Glutamatergic neuron (in vitro differentiated cells): ENCODE measurements at regions not wholly inside any gene's neighbourhood (a gene's known extent, or its start where the extent isn't known, plus 50 kb on each side); places are given as distances from the start of the nearest gene placed in this dataset.

Experiments used
- DNase-seq: peaks from one replicate; pipeline ENCODE4 v3.0.0; 2022
- H3K27ac Mint-ChIP-seq: one replicate; pipeline ENCODE4 v1.8.0; 2020; ENCODE audit warnings: mild to moderate bottlenecking, mixed read lengths, inconsistent platforms; ENCODE audit not compliant: unreplicated experiment
- H3K27me3 Mint-ChIP-seq: one replicate; pipeline ENCODE4 v1.8.0; 2020; ENCODE audit warnings: mild to moderate bottlenecking, moderate library complexity, mixed read lengths, inconsistent platforms; ENCODE audit not compliant: unreplicated experiment
- H3K36me3 Mint-ChIP-seq: one replicate; pipeline ENCODE4 v1.8.0; 2020; ENCODE audit warnings: mild to moderate bottlenecking, mixed read lengths, inconsistent platforms; ENCODE audit not compliant: unreplicated experiment
- H3K4me1 Mint-ChIP-seq: one replicate; pipeline ENCODE4 v1.8.0; 2020; ENCODE audit warnings: mild to moderate bottlenecking, low read depth, mixed read lengths, inconsistent platforms; ENCODE audit not compliant: unreplicated experiment
- H3K4me3 Mint-ChIP-seq: one replicate; pipeline ENCODE4 v1.8.0; 2020; ENCODE audit warnings: mild to moderate bottlenecking, mixed read lengths, inconsistent platforms; ENCODE audit not compliant: unreplicated experiment
- H3K9me3 Mint-ChIP-seq: one replicate; pipeline ENCODE4 v1.8.0; 2020; ENCODE audit warnings: mild to moderate bottlenecking, moderate library complexity, mixed read lengths, inconsistent platforms; ENCODE audit not compliant: unreplicated experiment
- TF ChIP-seq, protein P1 (sequence below): fragments of 200-600 bp; sonication (generic); IDR thresholded peaks from one replicate; pipeline ENCODE4 v1.5.0; 2021; ENCODE audit not compliant: partially characterized antibody, unreplicated experiment

DNA sequence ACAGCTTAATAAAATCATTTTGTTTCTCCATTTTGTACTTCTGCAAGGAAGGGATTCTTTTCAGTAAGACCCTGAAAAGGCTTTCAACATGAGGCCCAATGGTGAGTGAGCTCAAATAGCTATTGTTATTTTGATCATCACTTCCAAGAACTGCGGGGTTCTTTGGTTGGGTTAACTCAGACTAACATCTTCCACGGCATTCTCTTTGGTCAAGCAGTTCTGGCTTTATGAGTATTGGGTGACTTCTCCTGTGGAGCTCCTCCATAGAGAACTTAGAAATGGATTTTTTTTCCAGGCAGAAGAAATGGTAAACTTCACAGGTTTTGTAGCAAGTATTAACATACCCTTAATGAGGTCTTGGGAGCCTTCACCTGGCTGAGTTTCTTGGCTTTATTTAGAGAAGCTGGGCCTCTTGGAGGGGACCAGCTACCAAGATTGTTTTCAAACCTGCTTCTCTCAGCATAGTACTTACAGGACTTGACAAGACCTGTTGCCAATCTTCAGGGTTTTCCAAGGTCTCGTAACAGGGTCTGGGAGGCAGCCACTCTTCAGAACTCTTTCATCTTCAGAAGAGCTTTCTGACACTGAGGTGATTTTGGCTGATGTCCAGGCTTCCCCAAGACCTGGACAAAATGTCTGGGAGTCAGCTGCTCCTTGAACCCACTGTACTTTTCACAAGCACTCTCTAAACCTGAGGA, 353.2 kb upstream of the ETAA1 start:
- Mint-ChIP-seq H3K36me3 (no peaks in the 10 kb centered on the region), H3K27me3 (no peaks in the 10 kb centered on the region), H3K4me3 (no peak overlapping the region), H3K27ac (no peak overlapping the region), H3K9me3 (no peaks in the 10 kb centered on the region), H3K4me1 (no peaks in the 10 kb centered on the region)
- DNase-seq = no peak
- TF ChIP-seq, protein P1, sequence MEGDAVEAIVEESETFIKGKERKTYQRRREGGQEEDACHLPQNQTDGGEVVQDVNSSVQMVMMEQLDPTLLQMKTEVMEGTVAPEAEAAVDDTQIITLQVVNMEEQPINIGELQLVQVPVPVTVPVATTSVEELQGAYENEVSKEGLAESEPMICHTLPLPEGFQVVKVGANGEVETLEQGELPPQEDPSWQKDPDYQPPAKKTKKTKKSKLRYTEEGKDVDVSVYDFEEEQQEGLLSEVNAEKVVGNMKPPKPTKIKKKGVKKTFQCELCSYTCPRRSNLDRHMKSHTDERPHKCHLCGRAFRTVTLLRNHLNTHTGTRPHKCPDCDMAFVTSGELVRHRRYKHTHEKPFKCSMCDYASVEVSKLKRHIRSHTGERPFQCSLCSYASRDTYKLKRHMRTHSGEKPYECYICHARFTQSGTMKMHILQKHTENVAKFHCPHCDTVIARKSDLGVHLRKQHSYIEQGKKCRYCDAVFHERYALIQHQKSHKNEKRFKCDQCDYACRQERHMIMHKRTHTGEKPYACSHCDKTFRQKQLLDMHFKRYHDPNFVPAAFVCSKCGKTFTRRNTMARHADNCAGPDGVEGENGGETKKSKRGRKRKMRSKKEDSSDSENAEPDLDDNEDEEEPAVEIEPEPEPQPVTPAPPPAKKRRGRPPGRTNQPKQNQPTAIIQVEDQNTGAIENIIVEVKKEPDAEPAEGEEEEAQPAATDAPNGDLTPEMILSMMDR = no peak

DNA sequence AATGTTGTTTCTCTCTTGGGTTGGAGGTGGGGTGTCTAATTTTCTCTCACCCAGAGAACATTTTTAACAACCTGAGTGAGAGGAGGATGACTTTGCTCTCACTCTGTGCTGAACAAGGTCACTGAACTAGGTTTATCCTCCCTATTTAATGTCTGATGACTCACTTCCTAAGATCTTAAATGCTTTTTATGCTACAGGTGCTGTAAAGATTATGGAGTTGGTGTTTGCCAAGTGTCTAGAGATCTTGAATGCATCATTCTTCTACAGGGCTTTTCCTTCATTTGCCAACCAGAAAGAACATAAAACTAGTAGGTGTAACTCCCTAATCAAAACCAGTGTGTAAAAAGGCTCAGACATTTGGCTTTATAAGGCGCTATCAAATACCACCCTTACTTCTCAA, 350.5 kb upstream of the ETAA1 start:
- no peak for DNase-seq
- H3K36me3 Mint-ChIP-seq = no peaks in the 10 kb centered on the region
- no peak overlapping the region for H3K4me3 Mint-ChIP-seq
- TF ChIP-seq, protein P1 = no peak
- no peak overlapping the region for H3K27ac Mint-ChIP-seq
- H3K9me3 Mint-ChIP-seq = no peaks in the 10 kb centered on the region
- H3K27me3 Mint-ChIP-seq = no peaks in the 10 kb centered on the region
- H3K4me1 Mint-ChIP-seq = no peaks in the 10 kb centered on the region

DNA sequence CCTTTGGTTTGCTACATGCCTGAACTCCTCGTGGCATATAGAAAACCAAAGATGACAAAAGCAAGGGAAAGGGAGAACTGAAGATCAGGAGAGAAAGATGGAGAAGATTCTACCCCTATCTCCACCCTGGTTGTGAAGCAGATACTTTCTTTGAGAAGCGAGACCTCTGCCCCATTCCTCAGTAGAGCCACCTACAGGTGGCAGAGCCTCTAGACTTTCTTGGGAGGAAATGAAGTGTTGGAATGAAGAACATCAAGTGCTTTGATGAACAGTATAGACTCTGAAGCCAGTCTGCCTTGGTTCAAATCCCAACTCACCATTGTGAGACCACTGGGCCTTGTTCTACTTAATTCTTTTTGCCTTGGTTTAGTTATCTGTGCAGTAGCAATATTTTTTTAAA, 348.8 kb upstream of the ETAA1 start:
- no peak overlapping the region for H3K27ac Mint-ChIP-seq
- H3K36me3 Mint-ChIP-seq = no peaks in the 10 kb centered on the region
- H3K4me3 Mint-ChIP-seq = no peak overlapping the region

DNA sequence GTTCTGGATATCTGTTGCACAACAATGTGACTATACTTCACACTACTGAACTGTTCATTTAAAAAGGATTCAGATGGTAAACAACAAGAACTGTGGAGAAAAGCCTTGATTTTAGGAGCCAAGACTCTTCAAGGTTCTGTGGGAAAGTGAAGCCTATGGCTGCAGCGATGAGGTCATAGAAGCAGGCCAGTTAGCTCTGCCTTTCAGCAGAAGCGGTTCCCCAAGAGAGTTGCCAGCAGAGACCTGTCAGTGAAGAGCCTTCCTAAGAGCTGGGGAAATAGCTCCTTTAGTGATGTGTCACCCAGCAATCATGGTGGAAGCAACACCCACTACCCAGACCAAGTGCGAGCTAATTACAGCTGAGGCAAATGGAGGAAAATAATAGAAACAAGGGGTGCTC, 346.5 kb upstream of the ETAA1 start:
- Mint-ChIP-seq H3K4me1 (no peaks in the 10 kb centered on the region), H3K27me3 (no peaks in the 10 kb centered on the region), H3K9me3 (no peaks in the 10 kb centered on the region), H3K4me3 (no peak overlapping the region), H3K27ac (no peak overlapping the region), H3K36me3 (no peaks in the 10 kb centered on the region)
- TF ChIP-seq, protein P1 = no peak
- DNase-seq = peak; percentile 29

More for the DNA sequence above, 348.8 kb upstream of the ETAA1 start:
- DNase-seq = no peak
- no peaks in the 10 kb centered on the region for H3K4me1 Mint-ChIP-seq
- H3K27me3 Mint-ChIP-seq = no peaks in the 10 kb centered on the region
- TF ChIP-seq, protein P1 = no peak
- H3K9me3 Mint-ChIP-seq = no peaks in the 10 kb centered on the region

DNA sequence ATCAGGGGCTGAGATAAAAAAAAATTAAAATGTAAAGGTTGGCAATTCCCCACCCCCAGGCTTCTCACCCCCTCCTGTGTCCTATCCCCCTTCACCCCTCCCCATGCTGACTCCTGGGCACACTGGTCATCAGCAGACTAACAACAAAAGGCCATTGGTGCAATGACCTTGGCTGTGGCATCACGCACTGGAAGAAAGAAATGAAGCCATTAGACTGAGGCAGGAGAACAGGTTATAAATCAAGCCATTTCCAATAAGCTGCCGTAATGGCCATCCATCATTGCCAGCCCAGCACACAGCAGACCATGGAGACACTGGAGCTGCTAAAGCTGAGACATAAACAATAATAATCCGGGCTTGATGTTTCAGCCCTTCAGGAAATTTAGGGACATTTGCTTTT, 342.4 kb upstream of the ETAA1 start:
- no peaks in the 10 kb centered on the region for H3K4me1 Mint-ChIP-seq
- no peaks in the 10 kb centered on the region for H3K36me3 Mint-ChIP-seq
- no peaks in the 10 kb centered on the region for H3K9me3 Mint-ChIP-seq
- TF ChIP-seq, protein P1 = no peak
- H3K27me3 Mint-ChIP-seq = no peaks in the 10 kb centered on the region
- H3K27ac Mint-ChIP-seq = no peak overlapping the region
- no peak for DNase-seq
- H3K4me3 Mint-ChIP-seq = no peak overlapping the region
